ENCODE measurements at regions not wholly inside any gene's neighbourhood (a gene's known extent, or its start where the extent isn't known, plus 50 kb on each side); places are given as distances from the start of the nearest gene placed in this dataset.

DNA sequence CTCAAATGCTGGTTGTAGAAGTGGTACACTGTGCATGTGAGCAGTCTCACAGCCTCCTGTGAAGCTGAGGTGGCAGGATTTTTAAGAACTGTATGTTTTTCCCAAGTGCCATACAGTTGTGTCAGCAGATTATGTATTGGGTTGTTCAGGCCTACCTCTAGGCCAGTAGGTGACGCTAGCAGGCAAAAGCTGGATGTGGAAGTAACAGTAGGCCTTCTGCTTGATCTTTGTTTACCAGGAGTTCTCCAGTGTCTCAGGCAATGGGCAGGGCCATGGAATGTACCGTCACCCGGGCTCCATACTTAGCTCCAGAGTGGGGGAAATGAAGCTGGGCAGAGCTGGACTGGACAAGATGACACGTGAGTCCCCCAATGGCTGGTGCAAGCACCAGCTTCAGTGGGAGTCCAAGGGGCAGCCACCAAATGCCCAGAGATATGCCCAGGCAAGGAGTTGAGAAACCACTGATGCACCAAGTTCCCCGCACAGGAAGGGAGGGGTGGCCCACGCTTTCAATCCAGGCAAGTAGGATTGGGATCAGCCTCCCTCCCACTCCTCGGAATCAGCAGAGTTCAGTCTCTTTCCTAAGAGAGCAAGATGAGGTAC is 289.7 kb downstream of the HTR1B start:
- WGBS = 74% methylated on average over 7 of the region's 7 CpGs
- DNase-seq (ENCODE audit: low spot score) = no peak
- TF ChIP-seq, protein P1, sequence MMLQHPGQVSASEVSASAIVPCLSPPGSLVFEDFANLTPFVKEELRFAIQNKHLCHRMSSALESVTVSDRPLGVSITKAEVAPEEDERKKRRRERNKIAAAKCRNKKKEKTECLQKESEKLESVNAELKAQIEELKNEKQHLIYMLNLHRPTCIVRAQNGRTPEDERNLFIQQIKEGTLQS (IDR thresholded peaks at IDR 0.05) = no peak
- TF ChIP-seq NR2F2 (IDR thresholded peaks at IDR 0.05) (no peak), EGR1 (IDR thresholded peaks at IDR 0.05; ENCODE audit: low read depth in 2 of 2) (no peak), JUND (IDR thresholded peaks at IDR 0.05) (no peak), RAD21 (IDR thresholded peaks at IDR 0.05) (no peak), HNF4G (IDR thresholded peaks at IDR 0.05) (no peak), HNF4A (conservative IDR thresholded peaks at IDR 0.05) (no peak), RXRA (IDR thresholded peaks at IDR 0.05) (no peak), GABPA (IDR thresholded peaks at IDR 0.05 in 1 of 2, conservative IDR thresholded peaks at IDR 0.05 in 1 of 2) (no peak)
- TF ChIP-seq, protein P2, sequence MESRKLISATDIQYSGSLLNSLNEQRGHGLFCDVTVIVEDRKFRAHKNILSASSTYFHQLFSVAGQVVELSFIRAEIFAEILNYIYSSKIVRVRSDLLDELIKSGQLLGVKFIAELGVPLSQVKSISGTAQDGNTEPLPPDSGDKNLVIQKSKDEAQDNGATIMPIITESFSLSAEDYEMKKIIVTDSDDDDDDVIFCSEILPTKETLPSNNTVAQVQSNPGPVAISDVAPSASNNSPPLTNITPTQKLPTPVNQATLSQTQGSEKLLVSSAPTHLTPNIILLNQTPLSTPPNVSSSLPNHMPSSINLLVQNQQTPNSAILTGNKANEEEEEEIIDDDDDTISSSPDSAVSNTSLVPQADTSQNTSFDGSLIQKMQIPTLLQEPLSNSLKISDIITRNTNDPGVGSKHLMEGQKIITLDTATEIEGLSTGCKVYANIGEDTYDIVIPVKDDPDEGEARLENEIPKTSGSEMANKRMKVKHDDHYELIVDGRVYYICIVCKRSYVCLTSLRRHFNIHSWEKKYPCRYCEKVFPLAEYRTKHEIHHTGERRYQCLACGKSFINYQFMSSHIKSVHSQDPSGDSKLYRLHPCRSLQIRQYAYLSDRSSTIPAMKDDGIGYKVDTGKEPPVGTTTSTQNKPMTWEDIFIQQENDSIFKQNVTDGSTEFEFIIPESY (IDR thresholded peaks at IDR 0.05) = no peak

DNA sequence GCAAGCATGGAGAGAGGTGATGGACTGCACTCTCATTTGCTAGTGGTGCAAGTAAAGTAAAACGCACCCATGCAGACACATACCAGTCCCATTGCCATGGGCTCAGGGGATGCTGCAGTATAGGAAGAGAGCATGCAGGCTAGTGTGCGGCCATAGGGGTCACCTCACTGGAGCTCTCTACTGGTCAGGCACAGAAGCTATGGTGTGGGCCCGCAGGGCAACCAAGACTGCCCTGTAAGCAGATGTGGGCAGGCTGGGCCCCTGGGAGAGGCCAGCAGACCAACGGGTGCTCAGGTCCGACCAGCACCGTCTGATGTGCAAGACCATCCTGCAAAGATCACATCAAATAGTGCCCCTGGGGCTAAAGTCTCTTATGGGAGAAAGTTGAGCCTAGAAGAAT is 290.7 kb downstream of the HTR1B start:
- Histone ChIP-seq H3K27me3 (ENCODE audit: control insufficient read depth in 4 of 4, insufficient read depth in 4 of 4, low read length in 3 of 4) (no peaks in the 10 kb centered on the region), H3K27ac (ENCODE audit: low read depth in 1 of 2, low read length in 2 of 2) (no peak overlapping the region), H3K4me1 (ENCODE audit: control insufficient read depth in 4 of 4, insufficient read depth in 4 of 4, low read length in 3 of 4) (no peaks in the 10 kb centered on the region), H3K36me3 (ENCODE audit: control insufficient read depth in 4 of 4, insufficient read depth in 3 of 4, low read depth in 1 of 4, low read length in 3 of 4) (no peaks in the 10 kb centered on the region), H3K4me3 (ENCODE audit: low read depth in 1 of 3, low read length in 3 of 3) (no peak overlapping the region), H3K9me3 (ENCODE audit: control insufficient read depth in 4 of 4, low read length in 3 of 4) (no peaks in the 10 kb centered on the region), H3K9ac (ENCODE audit: low read depth in 1 of 2, low read length in 2 of 2) (no peak overlapping the region)
- TF ChIP-seq, protein P3, sequence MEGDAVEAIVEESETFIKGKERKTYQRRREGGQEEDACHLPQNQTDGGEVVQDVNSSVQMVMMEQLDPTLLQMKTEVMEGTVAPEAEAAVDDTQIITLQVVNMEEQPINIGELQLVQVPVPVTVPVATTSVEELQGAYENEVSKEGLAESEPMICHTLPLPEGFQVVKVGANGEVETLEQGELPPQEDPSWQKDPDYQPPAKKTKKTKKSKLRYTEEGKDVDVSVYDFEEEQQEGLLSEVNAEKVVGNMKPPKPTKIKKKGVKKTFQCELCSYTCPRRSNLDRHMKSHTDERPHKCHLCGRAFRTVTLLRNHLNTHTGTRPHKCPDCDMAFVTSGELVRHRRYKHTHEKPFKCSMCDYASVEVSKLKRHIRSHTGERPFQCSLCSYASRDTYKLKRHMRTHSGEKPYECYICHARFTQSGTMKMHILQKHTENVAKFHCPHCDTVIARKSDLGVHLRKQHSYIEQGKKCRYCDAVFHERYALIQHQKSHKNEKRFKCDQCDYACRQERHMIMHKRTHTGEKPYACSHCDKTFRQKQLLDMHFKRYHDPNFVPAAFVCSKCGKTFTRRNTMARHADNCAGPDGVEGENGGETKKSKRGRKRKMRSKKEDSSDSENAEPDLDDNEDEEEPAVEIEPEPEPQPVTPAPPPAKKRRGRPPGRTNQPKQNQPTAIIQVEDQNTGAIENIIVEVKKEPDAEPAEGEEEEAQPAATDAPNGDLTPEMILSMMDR (IDR thresholded peaks at IDR 0.05; ENCODE audit: low read depth, low read length, missing input control) = no peak
- TF ChIP-seq YY1 (IDR thresholded peaks at IDR 0.05) = no peak
- no peak for TF ChIP-seq FOXA1 (IDR thresholded peaks at IDR 0.05)
- DNase-seq (ENCODE audit: low spot score) = no peak
- WGBS = 92% methylated on average over 6 of the region's 6 CpGs

More for the DNA sequence above, 289.7 kb downstream of the HTR1B start:
- no peak overlapping the region for H3K4me3 ChIP-seq (ENCODE audit: low read depth in 1 of 3, low read length in 3 of 3)
- H3K9me3 ChIP-seq (ENCODE audit: control insufficient read depth in 4 of 4, low read length in 3 of 4) = no peaks in the 10 kb centered on the region
- H3K36me3 ChIP-seq (ENCODE audit: control insufficient read depth in 4 of 4, insufficient read depth in 3 of 4, low read depth in 1 of 4, low read length in 3 of 4) = no peaks in the 10 kb centered on the region
- H3K27me3 ChIP-seq (ENCODE audit: control insufficient read depth in 4 of 4, insufficient read depth in 4 of 4, low read length in 3 of 4) = no peaks in the 10 kb centered on the region
- H3K9ac ChIP-seq (ENCODE audit: low read depth in 1 of 2, low read length in 2 of 2) = no peak overlapping the region
- H3K27ac ChIP-seq (ENCODE audit: low read depth in 1 of 2, low read length in 2 of 2) = no peak overlapping the region
- no peaks in the 10 kb centered on the region for H3K4me1 ChIP-seq (ENCODE audit: control insufficient read depth in 4 of 4, insufficient read depth in 4 of 4, low read length in 3 of 4)

DNA sequence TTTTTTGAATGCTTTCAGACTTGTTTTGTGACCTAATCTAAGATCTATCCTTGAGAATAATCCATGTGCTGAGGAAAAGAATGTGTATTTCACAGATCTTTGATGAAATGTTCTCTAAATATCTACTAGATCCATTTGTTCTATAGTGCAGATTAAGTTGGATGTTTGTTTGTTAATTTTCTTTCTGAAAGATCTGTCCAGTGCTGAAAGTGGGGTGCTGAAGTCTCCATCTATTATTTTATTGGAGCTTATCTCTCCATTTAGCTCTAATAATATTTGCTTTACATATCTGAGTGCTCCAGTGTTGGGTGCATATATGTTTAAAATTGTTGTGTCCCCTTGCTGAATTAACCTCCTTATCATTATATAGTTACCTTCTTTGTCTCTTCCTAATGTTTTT is 303.6 kb downstream of the HTR1B start:
- Histone ChIP-seq H3K9ac (ENCODE audit: low read depth in 1 of 2, low read length in 2 of 2) (no peak overlapping the region), H3K27me3 (ENCODE audit: control insufficient read depth in 4 of 4, insufficient read depth in 4 of 4, low read length in 3 of 4) (no peaks in the 10 kb centered on the region), H3K9me3 (ENCODE audit: control insufficient read depth in 4 of 4, low read length in 3 of 4) (no peaks in the 10 kb centered on the region), H3K4me1 (ENCODE audit: control insufficient read depth in 4 of 4, insufficient read depth in 4 of 4, low read length in 3 of 4) (no peaks in the 10 kb centered on the region), H3K4me3 (ENCODE audit: low read depth in 1 of 3, low read length in 3 of 3) (no peak overlapping the region), H3K36me3 (ENCODE audit: control insufficient read depth in 4 of 4, insufficient read depth in 3 of 4, low read depth in 1 of 4, low read length in 3 of 4) (no peaks in the 10 kb centered on the region), H3K27ac (ENCODE audit: low read depth in 1 of 2, low read length in 2 of 2) (no peak overlapping the region)
- DNase-seq (ENCODE audit: low spot score) = no peak
- no peak for TF ChIP-seq NR2F2 (IDR thresholded peaks at IDR 0.05)
- TF ChIP-seq, protein P1 (IDR thresholded peaks at IDR 0.05) = no peak
- no peak for TF ChIP-seq RAD21 (IDR thresholded peaks at IDR 0.05)
- TF ChIP-seq EGR1 (IDR thresholded peaks at IDR 0.05; ENCODE audit: low read depth in 2 of 2) = no peak
- TF ChIP-seq HNF4A (conservative IDR thresholded peaks at IDR 0.05) = no peak
- TF ChIP-seq, protein P4, sequence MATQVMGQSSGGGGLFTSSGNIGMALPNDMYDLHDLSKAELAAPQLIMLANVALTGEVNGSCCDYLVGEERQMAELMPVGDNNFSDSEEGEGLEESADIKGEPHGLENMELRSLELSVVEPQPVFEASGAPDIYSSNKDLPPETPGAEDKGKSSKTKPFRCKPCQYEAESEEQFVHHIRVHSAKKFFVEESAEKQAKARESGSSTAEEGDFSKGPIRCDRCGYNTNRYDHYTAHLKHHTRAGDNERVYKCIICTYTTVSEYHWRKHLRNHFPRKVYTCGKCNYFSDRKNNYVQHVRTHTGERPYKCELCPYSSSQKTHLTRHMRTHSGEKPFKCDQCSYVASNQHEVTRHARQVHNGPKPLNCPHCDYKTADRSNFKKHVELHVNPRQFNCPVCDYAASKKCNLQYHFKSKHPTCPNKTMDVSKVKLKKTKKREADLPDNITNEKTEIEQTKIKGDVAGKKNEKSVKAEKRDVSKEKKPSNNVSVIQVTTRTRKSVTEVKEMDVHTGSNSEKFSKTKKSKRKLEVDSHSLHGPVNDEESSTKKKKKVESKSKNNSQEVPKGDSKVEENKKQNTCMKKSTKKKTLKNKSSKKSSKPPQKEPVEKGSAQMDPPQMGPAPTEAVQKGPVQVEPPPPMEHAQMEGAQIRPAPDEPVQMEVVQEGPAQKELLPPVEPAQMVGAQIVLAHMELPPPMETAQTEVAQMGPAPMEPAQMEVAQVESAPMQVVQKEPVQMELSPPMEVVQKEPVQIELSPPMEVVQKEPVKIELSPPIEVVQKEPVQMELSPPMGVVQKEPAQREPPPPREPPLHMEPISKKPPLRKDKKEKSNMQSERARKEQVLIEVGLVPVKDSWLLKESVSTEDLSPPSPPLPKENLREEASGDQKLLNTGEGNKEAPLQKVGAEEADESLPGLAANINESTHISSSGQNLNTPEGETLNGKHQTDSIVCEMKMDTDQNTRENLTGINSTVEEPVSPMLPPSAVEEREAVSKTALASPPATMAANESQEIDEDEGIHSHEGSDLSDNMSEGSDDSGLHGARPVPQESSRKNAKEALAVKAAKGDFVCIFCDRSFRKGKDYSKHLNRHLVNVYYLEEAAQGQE (IDR thresholded peaks at IDR 0.05) = no peak
- TF ChIP-seq, protein P3 (IDR thresholded peaks at IDR 0.05; ENCODE audit: low read depth, low read length, missing input control) = no peak
- TF ChIP-seq, protein P2 (IDR thresholded peaks at IDR 0.05) = no peak
- no peak for TF ChIP-seq HNF4G (IDR thresholded peaks at IDR 0.05)

Data from liver (tissue), 8 donors.